Stimulated activated CD8-positive, alpha-beta memory T cell treated with anti-CD3 and anti-CD28 coated beads, Interleukin-15, amount 100 ng/mL, for 4 hours (primary cell): ENCODE measurements at regions not wholly inside any gene's neighbourhood (a gene's known extent, or its start where the extent isn't known, plus 50 kb on each side); places are given as distances from the start of the nearest gene placed in this dataset.
"Not testable (repeated sequence)": the region's sequence is repeated elsewhere in the genome, so short reads cannot be mapped to it uniquely, and the experiment has no call there.

ENCODE experiments used
- DNase-seq, 2 donors: peaks; one replicate each; pipeline ENCODE4 v3.0.0-alpha.2; 2020; ENCODE audit warnings: low read depth in 2 of 2

DNA sequence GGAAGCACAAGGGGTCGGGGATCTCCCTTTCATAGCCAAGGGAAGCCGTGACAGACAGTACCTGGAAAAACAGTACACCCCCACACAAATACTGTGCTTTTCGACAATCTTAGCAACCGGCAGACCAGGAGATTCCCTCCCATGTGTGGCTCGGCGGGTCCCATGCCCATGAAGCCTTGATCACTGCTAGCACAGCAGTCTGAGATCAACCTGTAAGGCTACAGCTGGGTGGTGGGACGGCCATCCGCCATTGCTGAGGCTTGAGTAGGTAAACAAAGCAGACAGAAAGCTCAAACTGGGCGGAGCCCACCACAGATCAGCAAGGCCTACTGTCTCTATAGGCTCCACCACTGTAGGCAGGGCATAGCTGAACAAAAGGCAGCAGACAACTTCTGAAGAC, 180.2 kb upstream of the SOX6 start:
- no peak for DNase-seq

- no peak for DNase-seq
These were observed 172.3 kb upstream of the SOX6 start for GRCh38 chr11:16528639-16529038.

- DNase-seq: no peak
These were observed 171.3 kb upstream of the SOX6 start for GRCh38 chr11:16527525-16528246.

DNA sequence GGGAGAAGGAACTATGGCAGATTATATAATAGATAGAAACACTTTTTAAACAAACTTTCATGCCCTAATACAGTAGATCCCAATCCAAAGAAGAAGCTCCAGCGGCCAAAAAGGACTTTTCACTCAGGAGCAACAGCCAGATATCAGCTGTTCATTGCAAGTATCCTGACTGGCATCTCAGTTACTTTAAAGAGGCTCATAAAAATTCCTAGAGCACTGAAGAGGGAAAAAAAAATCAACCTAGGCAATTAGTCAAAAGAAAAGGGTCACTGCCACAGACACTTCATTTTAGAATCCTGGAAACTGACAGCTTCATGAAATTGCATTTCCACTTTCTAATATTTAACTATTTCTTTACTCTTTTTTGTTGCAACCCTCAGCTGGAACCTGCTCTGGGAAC, 170.6 kb upstream of the SOX6 start:
- DNase-seq: no peak

DNA sequence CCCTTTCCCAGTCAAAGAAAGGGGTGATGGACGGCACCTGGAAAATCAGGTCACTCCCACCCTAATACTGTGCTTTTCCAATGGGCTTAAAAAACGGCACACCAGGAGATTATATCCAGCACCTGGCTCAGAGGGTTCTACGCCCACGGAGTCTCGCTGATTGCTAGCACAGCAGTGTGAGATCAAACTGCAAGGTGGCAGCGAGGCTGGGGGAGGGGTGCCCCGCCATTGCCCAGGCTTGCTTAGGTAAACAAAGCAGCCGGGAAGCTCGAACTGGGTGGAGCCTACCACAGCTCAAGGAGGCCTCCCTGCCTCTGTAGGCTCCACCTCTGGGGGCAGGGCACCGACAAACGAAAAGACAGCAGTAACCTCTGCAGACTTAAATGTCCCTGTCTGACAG, 164.4 kb upstream of the SOX6 start:
- not testable (repeated sequence) for DNase-seq

DNA sequence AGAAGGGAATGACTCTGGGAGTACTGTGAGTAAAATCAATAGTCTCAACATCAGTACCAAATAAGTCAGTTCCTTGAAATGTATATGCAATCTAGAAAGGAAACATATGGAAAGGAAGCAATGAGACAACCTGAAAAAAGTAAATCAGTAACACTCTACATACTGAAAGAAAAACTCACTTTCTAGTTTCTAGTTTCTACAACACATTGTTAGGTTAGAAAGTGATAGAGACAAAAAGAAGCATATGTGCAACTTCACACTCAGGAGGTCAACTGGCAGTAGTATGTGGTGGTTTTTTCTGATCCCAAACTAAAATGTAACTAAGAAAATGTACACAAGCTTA, 156.5 kb upstream of the SOX6 start:
- DNase-seq: no peak

- DNase-seq: no peak
These were observed 156.0 kb upstream of the SOX6 start for GRCh38 chr11:16512198-16512898.

GRCh38 chr11:16511116-16512114, 155.1 kb upstream of the SOX6 start:
- DNase-seq: no peak

- no peak for DNase-seq
These were observed 149.1 kb upstream of the SOX6 start for GRCh38 chr11:16505481-16505880.

GRCh38 chr11:16503891-16504290, 147.5 kb upstream of the SOX6 start:
- not testable (repeated sequence) for DNase-seq

- DNase-seq: no peak
These were observed 138.8 kb upstream of the SOX6 start for GRCh38 chr11:16494918-16495691.

DNA sequence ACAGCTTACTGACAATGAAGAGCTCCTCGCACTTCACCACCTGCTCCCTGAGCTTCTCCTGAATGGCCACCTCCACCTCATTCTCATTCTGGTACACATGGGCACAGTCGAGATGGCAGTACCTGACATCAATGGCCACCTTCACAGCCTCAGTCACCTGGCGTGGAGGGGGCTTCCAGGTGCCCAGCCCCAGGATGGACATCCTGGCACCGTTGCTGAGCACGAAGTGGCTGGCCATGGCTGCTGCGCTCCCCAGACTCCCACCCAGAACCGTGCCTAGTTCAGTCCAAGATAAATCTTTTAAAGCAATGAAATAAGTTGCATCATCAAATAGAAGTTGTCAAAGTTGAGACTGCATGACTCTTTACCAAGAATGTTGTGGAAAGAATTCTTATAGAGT, 128.1 kb upstream of the SOX6 start:
- DNase-seq: no peak

DNA sequence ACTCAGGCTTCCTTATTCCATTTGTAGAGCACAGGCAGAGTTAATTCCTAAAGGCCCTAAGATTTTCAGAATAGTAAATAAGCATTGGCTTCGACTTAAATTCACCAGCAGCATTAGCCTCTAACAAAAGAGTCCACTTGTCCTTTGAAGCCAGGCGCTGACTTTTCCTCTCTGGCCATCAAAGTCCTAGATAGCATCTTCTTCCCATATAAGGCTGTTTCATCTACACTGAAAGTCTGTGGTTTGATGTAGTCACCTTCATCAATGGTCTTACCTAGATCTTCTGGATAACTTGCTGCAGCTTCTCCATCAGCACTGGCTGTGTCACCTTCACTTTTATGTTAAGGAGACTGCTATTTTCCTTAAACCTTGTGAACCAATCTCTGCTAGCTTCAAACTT, 118.3 kb upstream of the SOX6 start:
- DNase-seq: no peak

DNA sequence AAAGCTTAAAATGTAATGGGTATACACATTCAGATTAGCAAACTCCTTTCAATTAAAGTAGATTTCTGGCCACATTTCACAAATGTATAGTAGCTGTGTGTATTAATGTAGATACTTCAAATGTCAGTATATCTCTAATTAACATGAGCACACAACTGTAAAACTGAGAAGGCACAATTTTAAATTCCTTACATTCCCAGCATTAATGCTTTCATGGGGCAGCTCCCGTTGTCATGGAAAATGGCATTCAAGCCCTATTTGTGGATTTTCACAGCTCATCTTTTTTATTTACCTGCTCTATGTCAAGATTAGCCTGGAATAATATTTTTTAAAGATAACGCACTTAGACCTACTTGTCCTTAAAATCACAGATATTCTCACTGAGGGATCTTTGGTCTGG, 113.6 kb upstream of the SOX6 start:
- no peak for DNase-seq

DNA sequence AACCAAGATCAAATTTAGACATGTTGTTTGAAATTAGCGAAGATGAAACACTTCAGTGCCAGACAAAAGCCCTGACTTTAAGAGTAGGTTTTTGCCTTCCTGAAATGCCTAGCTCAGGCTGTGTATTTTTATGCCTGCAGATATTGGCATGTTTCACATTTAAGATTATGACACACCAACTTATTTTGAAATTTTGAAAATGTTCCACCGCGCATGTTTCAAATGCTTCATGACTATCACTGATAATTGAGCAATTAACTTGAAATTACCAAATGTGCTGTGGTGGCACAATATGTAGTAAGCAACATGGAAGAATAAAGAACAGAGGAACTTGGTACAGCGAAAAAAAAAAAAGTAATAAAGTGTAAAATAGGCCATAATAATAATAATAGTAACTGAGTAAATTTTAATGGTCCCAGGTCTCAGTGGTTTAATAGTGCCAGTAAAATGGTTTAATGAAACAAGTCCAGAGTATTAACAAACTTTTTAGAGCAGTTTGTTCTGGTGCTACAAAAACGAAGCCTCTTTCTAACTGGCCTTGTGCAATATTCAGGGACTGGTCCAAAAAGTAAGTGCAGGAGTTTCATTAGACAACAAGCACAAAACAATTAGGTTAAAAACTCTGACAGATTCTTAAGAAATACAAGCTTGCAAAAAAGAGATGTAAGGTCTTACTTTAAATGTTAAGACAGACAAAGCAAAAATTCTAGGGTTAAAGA, 112.5 kb upstream of the SOX6 start:
- DNase-seq: no peak

GRCh38 chr11:16460508-16460907, 104.2 kb upstream of the SOX6 start:
- DNase-seq: no peak

DNA sequence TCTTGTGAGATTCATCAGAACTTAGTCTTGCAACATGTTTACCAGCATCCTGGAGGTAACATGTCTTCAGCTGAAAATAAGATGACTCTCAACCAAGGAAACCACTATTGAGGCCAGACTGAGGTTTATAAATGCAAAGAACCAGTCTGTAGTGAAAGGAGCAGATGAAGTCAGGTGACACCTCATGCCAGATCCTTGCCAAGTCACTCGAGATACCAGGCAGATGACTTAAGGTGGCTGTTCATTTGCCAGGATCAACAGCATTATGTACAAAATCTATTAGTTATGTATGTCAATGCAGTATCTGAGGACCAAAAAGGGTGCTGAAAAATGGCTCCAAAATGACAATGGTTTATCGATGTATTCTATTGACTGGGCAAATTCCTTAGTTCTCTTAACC, 100.0 kb upstream of the SOX6 start:
- no peak for DNase-seq

DNA sequence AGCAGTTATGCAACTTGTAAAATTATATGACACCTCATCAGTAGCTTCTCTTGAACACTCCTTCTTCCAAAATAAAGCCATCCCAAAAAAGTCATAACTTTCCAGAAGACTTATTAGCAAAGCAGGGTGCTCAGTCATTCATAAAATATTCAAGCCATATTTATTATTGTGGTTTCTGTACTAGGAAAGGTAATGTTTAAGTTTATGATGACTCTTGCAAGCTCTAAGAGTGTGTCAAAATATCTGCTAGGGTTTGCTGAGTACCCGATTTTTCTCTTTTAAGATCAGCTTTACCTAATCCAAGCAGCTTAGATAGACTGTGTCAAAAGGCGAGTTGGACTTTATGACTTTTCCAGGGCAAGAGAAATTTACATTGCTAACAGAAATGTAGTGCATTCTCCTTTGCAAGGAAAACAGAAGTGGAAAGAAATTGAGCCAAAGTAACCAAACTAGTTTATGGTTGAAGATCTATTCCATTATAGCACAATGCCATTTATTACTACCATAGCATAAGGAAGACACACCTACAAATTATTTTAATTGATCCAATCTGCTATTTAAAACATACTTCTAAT, 98.0 kb upstream of the SOX6 start:
- no peak for DNase-seq

DNA sequence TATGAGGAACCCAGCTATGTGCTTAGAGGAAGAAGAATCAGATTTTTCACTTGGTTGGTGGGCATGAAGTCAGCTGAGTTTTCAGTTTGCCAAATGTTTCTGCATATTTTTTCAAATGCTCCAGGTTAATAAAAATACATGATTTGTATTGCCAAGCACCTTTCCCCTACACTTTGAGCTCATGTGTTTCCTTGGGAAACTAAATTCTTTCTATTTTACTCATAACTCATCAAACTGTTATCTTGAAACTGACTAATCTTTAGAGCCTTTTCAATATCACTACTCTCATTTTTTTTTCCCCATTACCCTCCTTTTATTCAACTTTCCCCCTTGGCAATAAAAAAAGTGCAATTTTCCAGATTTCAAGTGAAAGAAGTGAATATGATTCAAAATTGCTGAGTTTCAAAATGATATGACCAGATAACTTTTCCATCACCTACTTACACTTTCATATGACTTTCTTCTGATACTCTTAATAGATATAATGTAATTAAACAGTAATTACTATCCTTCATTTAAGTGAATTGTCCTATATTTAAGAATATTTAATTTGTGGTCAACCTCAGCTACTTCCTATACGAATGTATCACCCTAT, 91.9 kb upstream of the SOX6 start:
- DNase-seq: no peak

DNA sequence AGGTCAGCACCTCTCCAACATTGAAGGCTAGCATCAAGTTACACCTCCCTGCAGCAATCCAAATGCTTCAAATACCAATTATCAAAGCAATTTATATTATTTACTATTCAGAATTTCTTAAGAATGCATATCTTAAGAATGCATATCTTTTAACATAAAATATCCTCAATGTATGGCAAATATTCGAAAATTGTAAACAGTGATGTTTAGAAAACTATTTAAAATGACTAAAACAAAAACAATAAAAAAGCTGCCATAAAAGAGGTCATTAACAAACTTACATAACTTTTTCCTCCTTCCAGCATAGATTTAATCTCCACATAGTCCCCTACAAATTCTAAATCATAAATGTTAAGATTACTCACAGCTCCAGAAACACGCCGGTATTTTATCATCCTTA, 85.1 kb upstream of the SOX6 start:
- no peak for DNase-seq
